HFF-Myc (cell line): ENCODE measurements at regions not wholly inside any gene's neighbourhood (a gene's known extent, or its start where the extent isn't known, plus 50 kb on each side); places are given as distances from the start of the nearest gene placed in this dataset.
"Not testable (repeated sequence)": the region's sequence is repeated elsewhere in the genome, so short reads cannot be mapped to it uniquely, and the experiment has no call there.

Source experiments
- DNase-seq: peaks from one replicate; pipeline ENCODE4 v3.0.0-alpha.2; 2011; ENCODE audit warnings: low read depth; ENCODE audit errors: extremely low read depth
- H3K4me3 ChIP-seq: replicated peaks from 2 replicates; pipeline ENCODE4 v1.5.1; 2011; ENCODE audit warnings: low read depth, mild to moderate bottlenecking, control low read depth, low read length

- not testable (repeated sequence) for H3K4me3 ChIP-seq, DNase-seq
Measured at GRCh38 chr2:91511166-91511565, 2819.7 kb downstream of the RPIA start.

- not testable (repeated sequence) for H3K4me3 ChIP-seq, DNase-seq
Measured at GRCh38 chr2:91515966-91516365, 2824.5 kb downstream of the RPIA start.

- not testable (repeated sequence) for H3K4me3 ChIP-seq, DNase-seq
Measured at GRCh38 chr2:91516669-91517068, 2825.2 kb downstream of the RPIA start.

GRCh38 chr2:91517846-91518245 lies 2826.4 kb downstream of the RPIA start:
- not testable (repeated sequence) for H3K4me3 ChIP-seq, DNase-seq

- not testable (repeated sequence) for DNase-seq, H3K4me3 ChIP-seq
Measured at GRCh38 chr2:91518361-91518981, 2827.0 kb downstream of the RPIA start.

- not testable (repeated sequence) for H3K4me3 ChIP-seq, DNase-seq
Measured at GRCh38 chr2:91519359-91519758, 2827.9 kb downstream of the RPIA start.

GRCh38 chr2:91519914-91520313 lies 2828.4 kb downstream of the RPIA start:
- not testable (repeated sequence) for DNase-seq, H3K4me3 ChIP-seq

- DNase-seq, H3K4me3 ChIP-seq: not testable (repeated sequence)
Measured at GRCh38 chr2:91520523-91520922, 2829.1 kb downstream of the RPIA start.

- not testable (repeated sequence) for DNase-seq, H3K4me3 ChIP-seq
Measured at GRCh38 chr2:91520972-91521535, 2829.6 kb downstream of the RPIA start.

GRCh38 chr2:91521944-91522343 lies 2830.5 kb downstream of the RPIA start:
- H3K4me3 ChIP-seq, DNase-seq: not testable (repeated sequence)

- not testable (repeated sequence) for DNase-seq, H3K4me3 ChIP-seq
Measured at GRCh38 chr2:91522877-91523276, 2831.4 kb downstream of the RPIA start.

GRCh38 chr2:91523751-91524150 lies 2832.3 kb downstream of the RPIA start:
- not testable (repeated sequence) for DNase-seq, H3K4me3 ChIP-seq

- not testable (repeated sequence) for DNase-seq, H3K4me3 ChIP-seq
Measured at GRCh38 chr2:91525587-91525986, 2834.1 kb downstream of the RPIA start.

- not testable (repeated sequence) for DNase-seq, H3K4me3 ChIP-seq
Measured at GRCh38 chr2:91526083-91526482, 2834.6 kb downstream of the RPIA start.

- H3K4me3 ChIP-seq, DNase-seq: not testable (repeated sequence)
Measured at GRCh38 chr2:91527056-91527455, 2835.6 kb downstream of the RPIA start.

GRCh38 chr2:91527491-91528031 lies 2836.1 kb downstream of the RPIA start:
- not testable (repeated sequence) for H3K4me3 ChIP-seq, DNase-seq

GRCh38 chr2:91528361-91528760 lies 2836.9 kb downstream of the RPIA start:
- not testable (repeated sequence) for H3K4me3 ChIP-seq, DNase-seq

GRCh38 chr2:91536109-91536508 lies 2844.6 kb downstream of the RPIA start:
- DNase-seq, H3K4me3 ChIP-seq: not testable (repeated sequence)

GRCh38 chr2:91536549-91537263 lies 2845.2 kb downstream of the RPIA start:
- not testable (repeated sequence) for DNase-seq, H3K4me3 ChIP-seq
